Spinal cord (tissue), 10 donors: ENCODE measurements at regions not wholly inside any gene's neighbourhood (a gene's known extent, or its start where the extent isn't known, plus 50 kb on each side); places are given as distances from the start of the nearest gene placed in this dataset. TPM values are rescaled to one million over a fixed set of nuclear protein-coding genes. Genes with fewer than 3 reads are reported as not detected.

Experiments
- DNase-seq, 6 donors: peaks; one replicate each; pipeline versions ENCODE4 v3.0.0 to v3.0.0-alpha.2; 2013 to 2015; ENCODE audit warnings: low spot score in 6 of 6, low read depth in 4 of 6
- H3K27ac ChIP-seq: one replicate; pipeline ENCODE4 v1.5.1; 2013; ENCODE audit warnings: low read depth, low read length, control low read depth
- H3K27me3 ChIP-seq: one replicate; pipeline ENCODE4 v1.6.1; 2013; ENCODE audit warnings: low read length; ENCODE audit not compliant: control insufficient read depth, insufficient read depth
- H3K36me3 ChIP-seq: one replicate; pipeline ENCODE4 v1.6.1; 2013; ENCODE audit warnings: low read length; ENCODE audit not compliant: control insufficient read depth, insufficient read depth
- H3K4me1 ChIP-seq: one replicate; pipeline ENCODE4 v1.6.1; 2013; ENCODE audit warnings: low read length; ENCODE audit not compliant: control insufficient read depth, insufficient read depth
- H3K4me3 ChIP-seq: one replicate; pipeline ENCODE4 v1.5.1; 2013; ENCODE audit warnings: low read depth, low read length, control low read depth
- H3K9me3 ChIP-seq: one replicate; pipeline ENCODE4 v1.6.1; 2013; ENCODE audit warnings: low read length; ENCODE audit not compliant: control insufficient read depth, insufficient read depth
- WGBS: methylation state at CpG from one replicate; pipeline ENCODE4 v1.1.5; 2013; ENCODE audit warnings: missing lambda C conversion rate; ENCODE audit not compliant: insufficient coverage; 5-methylcytosine and 5-hydroxymethylcytosine counted together
- small RNA-seq: library from RNA; depleted of rRNA; stranded (forward); fragments of <200 nt; gene quantifications from one replicate; pipeline ENCODE3, GENCODE V24; 2014; ENCODE audit warnings: low replicate concordance
- donor health status: healthy.

GRCh38 chr16:72224260-72224768 lies 52.4 kb upstream of the PMFBP1 start:
- WGBS: 91% methylated on average over 5 of the region's 6 CpGs
- Histone ChIP-seq H3K36me3 (no peaks in the 10 kb centered on the region), H3K4me3 (no peak overlapping the region), H3K27ac (no peak overlapping the region), H3K4me1 (no peaks in the 10 kb centered on the region), H3K27me3 (no peaks in the 10 kb centered on the region), H3K9me3 (no peaks in the 10 kb centered on the region)
- DNase-seq: no peak

- Histone ChIP-seq H3K9me3 (no peaks in the 10 kb centered on the region), H3K27me3 (no peaks in the 10 kb centered on the region), H3K27ac (no peak overlapping the region), H3K4me3 (no peak overlapping the region), H3K36me3 (no peaks in the 10 kb centered on the region), H3K4me1 (no peaks in the 10 kb centered on the region)
- 71% methylated on average over 1 of the region's 2 CpGs for WGBS
- no peak for DNase-seq
These were observed 50.5 kb upstream of the PMFBP1 start for GRCh38 chr16:72222503-72222902.

Small RNA genes lying in the stretch of these regions (small RNA-seq; reads per million reads assigned to genes)
- not detected for gene RF00026
- gene RNU7-90P: not detected
